Hepatocyte (in vitro differentiated cells): ENCODE measurements at regions not wholly inside any gene's neighbourhood (a gene's known extent, or its start where the extent isn't known, plus 50 kb on each side); places are given as distances from the start of the nearest gene placed in this dataset.

Experiments used
- CTCF ChIP-seq: fragments of 200-600 bp; sonication (generic); IDR thresholded peaks from 2 replicates; pipeline ENCODE4 v1.5.1; 2016; ENCODE audit warnings: antibody characterized with exemption, mild to moderate bottlenecking; ENCODE audit not compliant: poor library complexity
- EZH2 ChIP-seq: fragments of 200-600 bp; sonication (generic); IDR thresholded peaks from 2 replicates; pipeline ENCODE4 v1.6.1; 2016; ENCODE audit warnings: antibody characterized with exemption, mild to moderate bottlenecking, borderline replicate concordance
- EZH2phosphoT487 ChIP-seq: fragments of 200-600 bp; sonication (generic); IDR thresholded peaks from one replicate; pipeline ENCODE4 v1.6.1; 2018; ENCODE audit warnings: antibody characterized with exemption, mild to moderate bottlenecking, low read depth, moderate library complexity; ENCODE audit not compliant: unreplicated experiment, severe bottlenecking

- no peak for TF ChIP-seq CTCF
- TF ChIP-seq EZH2: no peak
- no peak for TF ChIP-seq EZH2phosphoT487
Observed at GRCh38 chr1:36715797-36716196, 233.1 kb upstream of the CSF3R start.
